Stimulated activated naive CD8-positive, alpha-beta T cell treated with anti-CD3 and anti-CD28 coated beads, Interleukin-15, Interleukin-2, amounts not matched to agents 100 ng/mL and 50 ng/mL, for 24 hours (primary cell): ENCODE measurements at regions not wholly inside any gene's neighbourhood (a gene's known extent, or its start where the extent isn't known, plus 50 kb on each side); places are given as distances from the start of the nearest gene placed in this dataset.
A peak's percentile ranks its signal among the peaks of the same experiment; 100 is the strongest.

Source experiments
- H3K27ac Mint-ChIP-seq: one replicate; pipeline ENCODE4 v1.8.0; 2021; ENCODE audit warnings: mild to moderate bottlenecking, mixed read lengths
- H3K27me3 Mint-ChIP-seq: one replicate; pipeline ENCODE4 v1.8.0; 2021; ENCODE audit warnings: mixed read lengths
- H3K36me3 Mint-ChIP-seq: one replicate; pipeline ENCODE4 v1.8.0; 2021; ENCODE audit warnings: low read depth, mixed read lengths
- H3K4me1 Mint-ChIP-seq: one replicate; pipeline ENCODE4 v1.8.0; 2021; ENCODE audit warnings: low read depth, mixed read lengths
- H3K4me3 Mint-ChIP-seq: one replicate; pipeline ENCODE4 v1.8.0; 2021; ENCODE audit warnings: mild to moderate bottlenecking, mixed read lengths
- H3K9me3 Mint-ChIP-seq: one replicate; pipeline ENCODE4 v1.8.0; 2021; ENCODE audit warnings: mixed read lengths

DNA sequence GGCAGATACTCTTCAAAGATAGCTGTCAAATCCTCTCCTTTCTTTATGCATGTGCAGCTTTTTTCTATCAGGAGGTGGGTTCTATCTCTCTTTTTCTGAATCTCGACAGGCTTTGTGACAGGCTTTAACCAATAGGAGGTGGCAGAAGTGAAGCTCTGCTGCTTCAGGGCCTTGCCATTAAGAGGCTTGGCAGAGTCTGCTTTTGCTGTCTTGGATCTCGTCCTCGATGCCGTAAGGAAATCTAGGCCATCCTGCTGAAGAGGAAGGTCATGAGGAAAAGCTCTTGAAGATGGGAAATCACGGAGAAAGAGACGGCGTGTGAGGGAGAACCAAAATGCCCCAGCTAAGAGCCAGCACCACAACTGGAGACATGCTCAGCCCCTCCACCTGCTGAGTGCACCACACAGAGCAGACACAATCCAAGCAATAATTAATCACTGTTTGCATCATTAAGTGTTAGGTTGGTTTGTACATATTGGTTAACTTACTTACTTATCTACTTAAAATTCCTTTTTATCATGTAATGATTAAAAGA lies 92.2 kb downstream of the DDIT4L start:
- H3K36me3 Mint-ChIP-seq = no peaks in the 10 kb centered on the region
- no peak overlapping the region for H3K27ac Mint-ChIP-seq
- H3K27me3 Mint-ChIP-seq = no peaks in the 10 kb centered on the region
- H3K9me3 Mint-ChIP-seq = no peaks in the 10 kb centered on the region
- H3K4me1 Mint-ChIP-seq = peaks cover 82% of the 10 kb centered on the region
- no peak overlapping the region for H3K4me3 Mint-ChIP-seq

- no peaks in the 10 kb centered on the region for H3K9me3 Mint-ChIP-seq
- no peaks in the 10 kb centered on the region for H3K27me3 Mint-ChIP-seq
- H3K4me3 Mint-ChIP-seq = peak overlapping the region; percentile 54
- H3K27ac Mint-ChIP-seq = peak overlapping the region; percentile 82
- no peaks in the 10 kb centered on the region for H3K36me3 Mint-ChIP-seq
- H3K4me1 Mint-ChIP-seq = peaks cover 78% of the 10 kb centered on the region
Observed at GRCh38 chr4:100095729-100096595, 94.3 kb downstream of the DDIT4L start.

- Mint-ChIP-seq H3K4me3 (peak overlapping the region; percentile 35), H3K9me3 (no peaks in the 10 kb centered on the region), H3K27me3 (no peaks in the 10 kb centered on the region), H3K4me1 (peaks cover 55% of the 10 kb centered on the region), H3K36me3 (no peaks in the 10 kb centered on the region), H3K27ac (peak overlapping the region; percentile 86)
Observed at GRCh38 chr4:100093091-100093866, 97.0 kb downstream of the DDIT4L start.

DNA sequence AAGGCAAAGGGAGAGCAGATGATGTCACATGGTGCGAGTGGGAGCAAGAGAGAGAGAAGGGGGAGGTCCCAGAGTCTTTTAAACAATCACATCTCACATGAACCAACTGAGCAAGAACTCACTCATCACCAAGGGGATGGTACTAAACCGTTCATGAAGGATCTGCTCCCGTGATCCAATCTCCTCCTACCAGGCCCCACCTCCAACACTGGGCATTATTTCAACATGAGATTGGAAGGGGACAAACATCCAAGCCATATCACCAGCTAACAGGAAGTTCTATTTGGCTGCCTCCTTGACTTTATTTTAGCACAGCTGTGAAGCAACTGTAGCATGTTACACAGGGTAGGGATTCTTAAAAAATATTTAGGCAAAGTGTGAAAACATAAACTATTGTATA lies 102.5 kb downstream of the DDIT4L start:
- peaks cover 33% of the 10 kb centered on the region for H3K4me1 Mint-ChIP-seq
- no peaks in the 10 kb centered on the region for H3K36me3 Mint-ChIP-seq

DNA sequence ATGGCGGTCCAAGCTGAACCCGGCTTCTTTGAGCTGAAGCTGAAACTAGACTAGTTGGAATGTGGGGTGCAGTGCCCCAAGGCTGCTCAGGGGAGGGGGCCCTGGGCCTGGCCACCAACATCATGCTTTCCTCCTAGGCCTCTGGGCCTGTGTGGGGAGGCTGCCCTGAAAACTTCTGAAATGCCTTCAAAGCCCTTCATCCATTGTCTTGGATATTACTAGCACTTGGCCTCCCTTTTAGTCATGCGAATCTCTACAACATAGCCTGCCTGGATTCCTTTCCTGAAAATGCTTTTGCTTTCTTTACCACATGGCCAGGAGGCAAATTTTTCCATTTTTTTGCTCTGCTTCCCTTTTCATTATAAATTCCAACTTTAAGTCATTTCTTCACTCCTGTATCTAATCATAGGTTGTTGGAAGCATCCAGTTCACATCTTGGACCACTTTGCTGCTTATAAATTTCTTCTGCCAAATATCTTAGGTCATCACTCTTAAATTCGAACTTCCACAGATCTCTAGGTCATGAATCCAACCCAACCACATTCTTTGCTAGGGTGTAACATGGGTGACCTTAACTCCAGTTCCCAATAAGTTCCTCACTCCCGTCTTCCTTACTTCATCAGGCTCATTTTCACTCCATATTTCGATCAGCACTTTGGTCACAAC lies 103.4 kb downstream of the DDIT4L start:
- H3K27ac Mint-ChIP-seq = no peak overlapping the region
- H3K36me3 Mint-ChIP-seq = no peaks in the 10 kb centered on the region
- no peak overlapping the region for H3K4me3 Mint-ChIP-seq
- H3K9me3 Mint-ChIP-seq = peaks cover 4% of the 10 kb centered on the region
- H3K27me3 Mint-ChIP-seq = peaks cover under 1% of the 10 kb centered on the region
- H3K4me1 Mint-ChIP-seq = peaks cover 33% of the 10 kb centered on the region

More for the DNA sequence above, 102.5 kb downstream of the DDIT4L start:
- Mint-ChIP-seq H3K27me3 (no peaks in the 10 kb centered on the region), H3K27ac (no peak overlapping the region), H3K4me3 (no peak overlapping the region), H3K9me3 (peaks cover 4% of the 10 kb centered on the region)

GRCh38 chr4:100084892-100085291 lies 105.4 kb downstream of the DDIT4L start:
- Mint-ChIP-seq H3K27ac (no peak overlapping the region), H3K4me3 (no peak overlapping the region), H3K36me3 (no peaks in the 10 kb centered on the region), H3K27me3 (peaks cover 7% of the 10 kb centered on the region), H3K9me3 (peaks cover 4% of the 10 kb centered on the region), H3K4me1 (peaks cover 35% of the 10 kb centered on the region)

- H3K27ac Mint-ChIP-seq = peak overlapping the region; percentile 2
- peaks cover 7% of the 10 kb centered on the region for H3K27me3 Mint-ChIP-seq
- peaks cover 4% of the 10 kb centered on the region for H3K9me3 Mint-ChIP-seq
- peaks cover 47% of the 10 kb centered on the region for H3K4me1 Mint-ChIP-seq
- no peak overlapping the region for H3K4me3 Mint-ChIP-seq
- H3K36me3 Mint-ChIP-seq = no peaks in the 10 kb centered on the region
Observed at GRCh38 chr4:100083289-100083688, 107.0 kb downstream of the DDIT4L start.

DNA sequence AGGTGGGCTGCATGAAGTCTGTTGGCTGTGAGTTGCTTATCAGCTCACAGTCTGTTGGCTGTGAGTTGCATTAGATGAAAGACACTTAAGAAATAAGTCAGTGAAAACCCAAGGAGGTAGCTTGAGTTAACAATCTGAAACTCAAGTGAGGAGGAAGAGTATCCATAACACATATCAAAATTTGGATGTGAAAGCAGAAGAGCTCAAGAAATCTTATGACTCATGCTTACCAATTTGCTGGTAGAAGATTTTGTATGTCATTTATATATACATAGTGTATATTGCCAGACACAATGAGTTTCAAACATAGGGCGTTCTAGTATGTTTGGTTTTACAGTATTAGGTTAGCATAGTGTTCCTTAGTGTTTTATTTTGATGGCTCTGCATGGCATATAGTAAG lies 107.4 kb downstream of the DDIT4L start:
- peaks cover 4% of the 10 kb centered on the region for H3K9me3 Mint-ChIP-seq
- no peaks in the 10 kb centered on the region for H3K36me3 Mint-ChIP-seq
- H3K4me1 Mint-ChIP-seq = peaks cover 47% of the 10 kb centered on the region
- no peak overlapping the region for H3K27ac Mint-ChIP-seq
- peaks cover 7% of the 10 kb centered on the region for H3K27me3 Mint-ChIP-seq
- no peak overlapping the region for H3K4me3 Mint-ChIP-seq

DNA sequence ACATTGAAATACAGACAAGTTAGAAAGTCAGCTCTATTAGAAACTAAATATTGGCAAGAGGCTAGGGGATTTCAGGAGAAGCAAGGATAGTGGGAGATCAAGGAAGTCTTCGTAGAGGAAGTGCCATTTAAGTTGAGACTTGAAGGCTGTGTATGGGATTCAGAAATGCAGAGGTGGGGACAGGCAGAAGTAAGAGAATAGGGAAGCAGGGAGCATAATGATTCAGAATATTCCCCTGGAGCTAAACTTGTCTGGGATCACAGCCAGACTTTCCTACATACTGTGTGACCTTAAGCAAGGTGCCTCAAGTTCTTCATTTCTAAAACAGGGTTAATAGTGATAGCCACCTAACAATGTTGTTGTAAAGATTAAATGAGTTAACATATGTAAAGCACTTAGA lies 108.8 kb downstream of the DDIT4L start:
- Mint-ChIP-seq H3K27ac (peak overlapping the region; percentile 42), H3K4me3 (no peak overlapping the region), H3K4me1 (peaks cover 47% of the 10 kb centered on the region), H3K36me3 (no peaks in the 10 kb centered on the region), H3K27me3 (peaks cover 7% of the 10 kb centered on the region), H3K9me3 (no peaks in the 10 kb centered on the region)

DNA sequence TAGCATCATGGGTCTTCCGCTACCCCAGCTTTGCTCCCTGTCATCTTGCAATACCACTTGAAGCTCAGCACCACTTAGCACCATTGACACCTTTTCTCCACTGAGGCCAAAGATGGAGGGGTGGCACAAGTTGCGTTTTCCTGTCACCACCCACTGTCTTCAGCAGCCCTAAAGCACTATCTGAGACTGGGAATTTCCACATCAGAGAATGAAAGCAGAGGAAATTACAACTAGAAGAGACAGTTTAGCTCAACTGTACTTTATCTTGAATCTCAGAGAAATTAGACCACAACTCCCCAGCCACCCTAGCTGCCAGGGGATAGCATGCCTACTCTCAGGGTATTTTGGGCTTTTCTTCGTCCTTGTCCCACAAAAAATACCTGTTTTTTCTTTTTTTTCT lies 111.0 kb downstream of the DDIT4L start:
- Mint-ChIP-seq H3K27ac (peak overlapping the region; percentile 92), H3K4me1 (peaks cover 32% of the 10 kb centered on the region), H3K4me3 (no peak overlapping the region), H3K27me3 (peaks cover 20% of the 10 kb centered on the region), H3K36me3 (no peaks in the 10 kb centered on the region), H3K9me3 (no peaks in the 10 kb centered on the region)

DNA sequence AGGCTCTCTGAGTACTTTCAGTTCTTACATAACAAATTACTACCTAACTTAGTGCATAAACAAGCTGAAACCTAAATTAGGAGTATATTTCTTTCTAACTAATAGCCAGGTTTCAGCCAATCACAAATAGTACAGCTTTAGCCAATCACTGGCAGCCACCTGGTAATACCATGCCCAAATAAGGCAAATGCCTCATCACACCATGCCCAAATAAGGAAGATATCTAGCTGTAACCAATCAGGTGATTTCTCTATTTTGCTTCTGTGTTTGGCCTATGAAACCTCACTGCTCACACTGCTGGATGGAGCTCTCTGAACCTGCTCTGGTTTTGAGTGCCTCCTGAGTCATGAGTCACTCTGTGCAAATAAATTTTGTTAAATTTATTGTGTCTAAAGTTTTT lies 113.5 kb downstream of the DDIT4L start:
- H3K4me3 Mint-ChIP-seq = no peak overlapping the region
- H3K27me3 Mint-ChIP-seq = peaks cover 18% of the 10 kb centered on the region
- H3K36me3 Mint-ChIP-seq = no peaks in the 10 kb centered on the region
- H3K27ac Mint-ChIP-seq = no peak overlapping the region
- H3K4me1 Mint-ChIP-seq = peaks cover 15% of the 10 kb centered on the region
- no peaks in the 10 kb centered on the region for H3K9me3 Mint-ChIP-seq

GRCh38 chr4:100075486-100076270 lies 114.6 kb downstream of the DDIT4L start:
- Mint-ChIP-seq H3K27ac (no peak overlapping the region), H3K4me3 (no peak overlapping the region), H3K4me1 (peaks cover 15% of the 10 kb centered on the region), H3K27me3 (peaks cover 13% of the 10 kb centered on the region), H3K36me3 (no peaks in the 10 kb centered on the region), H3K9me3 (no peaks in the 10 kb centered on the region)

GRCh38 chr4:100075056-100075455 lies 115.2 kb downstream of the DDIT4L start:
- Mint-ChIP-seq H3K4me1 (peaks cover 14% of the 10 kb centered on the region), H3K9me3 (no peaks in the 10 kb centered on the region), H3K36me3 (no peaks in the 10 kb centered on the region), H3K4me3 (no peak overlapping the region), H3K27me3 (peaks cover 13% of the 10 kb centered on the region), H3K27ac (no peak overlapping the region)

GRCh38 chr4:100071506-100071905 lies 118.8 kb downstream of the DDIT4L start:
- Mint-ChIP-seq H3K4me3 (no peak overlapping the region), H3K36me3 (no peaks in the 10 kb centered on the region), H3K9me3 (no peaks in the 10 kb centered on the region)

More at GRCh38 chr4:100071506-100071905, 118.8 kb downstream of the DDIT4L start:
- Mint-ChIP-seq H3K27me3 (peaks cover 36% of the 10 kb centered on the region), H3K4me1 (no peaks in the 10 kb centered on the region), H3K27ac (no peak overlapping the region)
